ENCODE measurements at regions not wholly inside any gene's neighbourhood (a gene's known extent, or its start where the extent isn't known, plus 50 kb on each side); places are given as distances from the start of the nearest gene placed in this dataset.
"Not testable (repeated sequence)": the region's sequence is repeated elsewhere in the genome, so short reads cannot be mapped to it uniquely, and the experiment has no call there.

DNA sequence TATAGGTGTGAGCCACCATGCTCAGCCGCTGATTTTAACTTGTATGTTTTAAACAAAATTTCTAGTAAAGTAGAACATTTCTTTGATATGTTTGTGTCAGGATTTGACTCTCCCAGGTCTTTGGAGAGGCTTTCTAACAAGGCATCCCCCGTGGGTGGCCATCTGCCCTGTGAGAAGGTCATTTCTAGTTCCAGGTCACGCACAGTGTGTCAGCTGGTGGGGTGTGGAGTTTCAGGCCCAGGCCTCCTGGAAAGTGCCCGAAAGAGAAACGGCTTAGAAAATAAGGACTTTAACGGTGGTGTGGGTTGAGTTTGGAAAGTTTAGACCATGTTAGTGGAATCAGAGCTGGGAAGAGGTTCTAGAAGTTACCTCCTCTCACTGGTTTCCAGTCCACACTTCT, 61.0 kb downstream of the SPDYE17 start:
- TF ChIP-seq, protein P1, sequence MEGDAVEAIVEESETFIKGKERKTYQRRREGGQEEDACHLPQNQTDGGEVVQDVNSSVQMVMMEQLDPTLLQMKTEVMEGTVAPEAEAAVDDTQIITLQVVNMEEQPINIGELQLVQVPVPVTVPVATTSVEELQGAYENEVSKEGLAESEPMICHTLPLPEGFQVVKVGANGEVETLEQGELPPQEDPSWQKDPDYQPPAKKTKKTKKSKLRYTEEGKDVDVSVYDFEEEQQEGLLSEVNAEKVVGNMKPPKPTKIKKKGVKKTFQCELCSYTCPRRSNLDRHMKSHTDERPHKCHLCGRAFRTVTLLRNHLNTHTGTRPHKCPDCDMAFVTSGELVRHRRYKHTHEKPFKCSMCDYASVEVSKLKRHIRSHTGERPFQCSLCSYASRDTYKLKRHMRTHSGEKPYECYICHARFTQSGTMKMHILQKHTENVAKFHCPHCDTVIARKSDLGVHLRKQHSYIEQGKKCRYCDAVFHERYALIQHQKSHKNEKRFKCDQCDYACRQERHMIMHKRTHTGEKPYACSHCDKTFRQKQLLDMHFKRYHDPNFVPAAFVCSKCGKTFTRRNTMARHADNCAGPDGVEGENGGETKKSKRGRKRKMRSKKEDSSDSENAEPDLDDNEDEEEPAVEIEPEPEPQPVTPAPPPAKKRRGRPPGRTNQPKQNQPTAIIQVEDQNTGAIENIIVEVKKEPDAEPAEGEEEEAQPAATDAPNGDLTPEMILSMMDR (IDR thresholded peaks at IDR 0.05), result not testable (repeated sequence)
- TF ChIP-seq POLR2AphosphoS5, POLR2A, EP300 (IDR thresholded peaks at IDR 0.05): not testable (repeated sequence)
